Loucy (cell line): ENCODE measurements at regions not wholly inside any gene's neighbourhood (a gene's known extent, or its start where the extent isn't known, plus 50 kb on each side); places are given as distances from the start of the nearest gene placed in this dataset.

ENCODE experiments used
- H2AFZ ChIP-seq: fragments of 200-600 bp; sonication (generic); 2 replicates; pipeline ENCODE4 v1.6.0; 2016; ENCODE audit warnings: antibody characterized with exemption, mild to moderate bottlenecking, low read length, moderate library complexity
- H3F3A ChIP-seq: fragments of 200-600 bp; 2 replicates; pipeline ENCODE4 v1.6.0; 2016; ENCODE audit warnings: antibody characterized with exemption, low read depth, mild to moderate bottlenecking
- H3K27me3 ChIP-seq: fragments of 200-600 bp; sonication (generic); 2 replicates; pipeline ENCODE4 v1.6.1; 2014; ENCODE audit warnings: low read length, mild to moderate bottlenecking; ENCODE audit not compliant: insufficient read depth, poor library complexity, severe bottlenecking
- H3K36me3 ChIP-seq: fragments of 200-600 bp; sonication (generic); 2 replicates; pipeline ENCODE4 v1.6.1; 2016; ENCODE audit warnings: low read length; ENCODE audit not compliant: insufficient read depth
- H3K4me1 ChIP-seq: fragments of 200-600 bp; sonication (generic); 2 replicates; pipeline ENCODE4 v1.5.1; 2014; ENCODE audit warnings: low read length, mild to moderate bottlenecking; ENCODE audit not compliant: insufficient read depth, poor library complexity, severe bottlenecking
- H3K4me2 ChIP-seq: fragments of 200-600 bp; sonication (generic); 2 replicates; pipeline ENCODE4 v1.6.0; 2014; ENCODE audit warnings: antibody characterized with exemption, low read length, low read depth, mild to moderate bottlenecking; ENCODE audit not compliant: poor library complexity, severe bottlenecking
- H3K4me3 ChIP-seq: fragments of 200-600 bp; sonication (generic); 2 replicates; pipeline ENCODE4 v1.5.1; 2014; ENCODE audit warnings: low read length, mild to moderate bottlenecking, mixed read lengths; ENCODE audit not compliant: poor library complexity, severe bottlenecking
- H3K79me2 ChIP-seq: fragments of 200-600 bp; sonication (generic); 2 replicates; pipeline ENCODE4 v1.6.1; 2014; ENCODE audit warnings: low read length; ENCODE audit not compliant: insufficient read depth
- H3K9ac ChIP-seq: fragments of 200-600 bp; sonication (generic); 2 replicates; pipeline ENCODE4 v1.6.0; 2014; ENCODE audit warnings: mild to moderate bottlenecking, low read depth, low read length, moderate library complexity; ENCODE audit not compliant: poor library complexity, severe bottlenecking
- H3K9me2 ChIP-seq: fragments of 200-600 bp; sonication (generic); replicated peaks from 2 replicates; pipeline ENCODE4 v1.6.1; 2016; ENCODE audit warnings: low read depth, low read length, mixed read lengths
- H3K9me3 ChIP-seq: fragments of 200-600 bp; sonication (generic); 2 replicates; pipeline ENCODE4 v1.6.1; 2014; ENCODE audit warnings: mild to moderate bottlenecking, antibody characterized with exemption, low read length, low read depth; ENCODE audit not compliant: insufficient read depth
- H4K20me1 ChIP-seq: fragments of 200-600 bp; sonication (generic); 2 replicates; pipeline ENCODE4 v1.6.0; 2014; ENCODE audit warnings: antibody characterized with exemption, low read length, mild to moderate bottlenecking; ENCODE audit not compliant: insufficient read depth, poor library complexity, severe bottlenecking
- EZH2phosphoT487 ChIP-seq: fragments of 200-600 bp; IDR thresholded peaks from 2 replicates; pipeline ENCODE4 v1.6.1; 2018; ENCODE audit warnings: antibody characterized with exemption, mild to moderate bottlenecking, moderate library complexity, borderline replicate concordance
- TF ChIP-seq, protein P1 (sequence below): fragments of 200-600 bp; sonication (generic); conservative IDR thresholded peaks from 2 replicates; pipeline ENCODE4 v1.5.1; 2014; ENCODE audit warnings: mild to moderate bottlenecking, antibody characterized with exemption, low read length

DNA sequence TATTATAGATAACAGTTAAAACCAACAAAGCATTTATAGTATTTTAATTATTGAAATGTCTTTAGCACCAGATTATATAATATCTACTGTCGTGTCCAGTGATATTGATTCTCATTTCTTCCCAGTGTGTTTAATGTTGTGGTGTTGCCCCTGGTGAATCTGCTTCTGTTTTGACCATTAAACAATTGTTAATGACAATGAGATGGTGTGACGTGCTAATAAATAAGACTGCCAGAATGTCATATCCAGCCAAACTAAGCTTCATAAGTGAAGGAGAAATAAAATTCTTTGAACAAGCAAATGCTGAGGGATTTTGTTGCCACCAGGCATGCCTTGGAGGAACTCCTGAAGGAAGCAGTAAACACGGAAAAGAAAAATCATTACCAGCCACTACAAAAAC is 480.0 kb upstream of the ROBO1 start:
- no peak for TF ChIP-seq EZH2phosphoT487
- TF ChIP-seq, protein P1, sequence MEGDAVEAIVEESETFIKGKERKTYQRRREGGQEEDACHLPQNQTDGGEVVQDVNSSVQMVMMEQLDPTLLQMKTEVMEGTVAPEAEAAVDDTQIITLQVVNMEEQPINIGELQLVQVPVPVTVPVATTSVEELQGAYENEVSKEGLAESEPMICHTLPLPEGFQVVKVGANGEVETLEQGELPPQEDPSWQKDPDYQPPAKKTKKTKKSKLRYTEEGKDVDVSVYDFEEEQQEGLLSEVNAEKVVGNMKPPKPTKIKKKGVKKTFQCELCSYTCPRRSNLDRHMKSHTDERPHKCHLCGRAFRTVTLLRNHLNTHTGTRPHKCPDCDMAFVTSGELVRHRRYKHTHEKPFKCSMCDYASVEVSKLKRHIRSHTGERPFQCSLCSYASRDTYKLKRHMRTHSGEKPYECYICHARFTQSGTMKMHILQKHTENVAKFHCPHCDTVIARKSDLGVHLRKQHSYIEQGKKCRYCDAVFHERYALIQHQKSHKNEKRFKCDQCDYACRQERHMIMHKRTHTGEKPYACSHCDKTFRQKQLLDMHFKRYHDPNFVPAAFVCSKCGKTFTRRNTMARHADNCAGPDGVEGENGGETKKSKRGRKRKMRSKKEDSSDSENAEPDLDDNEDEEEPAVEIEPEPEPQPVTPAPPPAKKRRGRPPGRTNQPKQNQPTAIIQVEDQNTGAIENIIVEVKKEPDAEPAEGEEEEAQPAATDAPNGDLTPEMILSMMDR, result no peak
- Histone ChIP-seq H3K4me2 (no peak overlapping the region), H4K20me1 (no peaks in the 10 kb centered on the region), H3K9me2 (no peaks in the 10 kb centered on the region), H3K27me3 (no peaks in the 10 kb centered on the region), H3K79me2 (no peaks in the 10 kb centered on the region), H3F3A (no peaks in the 10 kb centered on the region), H3K36me3 (no peaks in the 10 kb centered on the region), H3K9me3 (no peaks in the 10 kb centered on the region; the same call in 1 of the 2 replicates), H2AFZ (no peak overlapping the region), H3K4me3 (no peak overlapping the region), H3K4me1 (no peaks in the 10 kb centered on the region), H3K9ac (no peak overlapping the region)

DNA sequence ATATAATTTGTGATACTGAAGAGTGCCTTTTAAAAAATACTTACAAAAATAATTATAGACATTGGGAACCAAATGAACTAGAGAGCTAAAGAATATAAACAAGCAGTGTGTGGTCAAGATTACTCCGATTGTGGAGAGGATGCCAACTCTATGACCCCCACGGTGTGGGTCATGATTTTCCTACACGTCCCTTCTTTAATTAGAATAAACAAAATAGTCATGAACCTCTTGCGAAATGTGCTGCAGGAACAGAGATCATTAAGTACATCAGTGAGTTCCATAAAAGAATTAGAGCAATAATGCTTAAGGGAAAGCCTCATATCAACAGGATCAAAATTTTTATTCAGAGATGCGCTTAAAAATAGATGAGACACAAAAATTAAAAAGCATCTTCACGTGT is 476.6 kb upstream of the ROBO1 start:
- Histone ChIP-seq H3K4me1 (no peaks in the 10 kb centered on the region), H3K79me2 (no peaks in the 10 kb centered on the region), H3K9me3 (no peaks in the 10 kb centered on the region; the same call in 1 of the 2 replicates), H4K20me1 (no peaks in the 10 kb centered on the region), H3K27me3 (no peaks in the 10 kb centered on the region), H3K36me3 (no peaks in the 10 kb centered on the region), H3K9me2 (no peaks in the 10 kb centered on the region), H3F3A (no peaks in the 10 kb centered on the region), H3K4me3 (no peak overlapping the region), H3K4me2 (no peak overlapping the region), H2AFZ (no peak overlapping the region), H3K9ac (no peak overlapping the region)
- no peak for TF ChIP-seq EZH2phosphoT487
- TF ChIP-seq, protein P1, result no peak

DNA sequence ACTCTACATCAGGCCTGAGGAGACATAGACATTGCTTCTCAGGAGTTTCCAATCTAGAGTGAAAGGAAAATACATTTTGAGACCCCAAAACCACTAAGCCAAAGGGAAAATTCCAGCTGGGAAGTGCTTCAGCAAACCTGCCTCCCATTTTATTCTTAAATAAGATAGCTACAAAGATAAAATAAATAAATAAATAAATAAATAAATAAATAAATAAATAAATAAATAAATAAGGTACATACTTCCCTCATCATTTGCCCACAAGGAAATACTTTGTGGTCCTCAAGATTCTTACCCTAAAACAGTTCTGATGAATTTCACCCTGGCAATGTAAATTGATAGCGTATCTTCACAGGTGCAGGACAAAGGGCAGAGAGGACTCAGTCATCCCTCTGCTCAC is 474.0 kb upstream of the ROBO1 start:
- Histone ChIP-seq H3K9ac (no peak overlapping the region), H3K79me2 (no peaks in the 10 kb centered on the region), H3K4me1 (no peaks in the 10 kb centered on the region), H2AFZ (no peak overlapping the region), H3F3A (no peaks in the 10 kb centered on the region), H3K9me2 (no peaks in the 10 kb centered on the region), H3K4me3 (no peak overlapping the region), H3K9me3 (no peaks in the 10 kb centered on the region), H3K36me3 (no peaks in the 10 kb centered on the region), H3K4me2 (no peak overlapping the region), H4K20me1 (no peaks in the 10 kb centered on the region), H3K27me3 (no peaks in the 10 kb centered on the region)
- TF ChIP-seq EZH2phosphoT487, result no peak
- TF ChIP-seq, protein P1, result no peak
